ENCODE measurements at regions not wholly inside any gene's neighbourhood (a gene's known extent, or its start where the extent isn't known, plus 50 kb on each side); places are given as distances from the start of the nearest gene placed in this dataset.

- TF ChIP-seq POLR2A (IDR thresholded peaks at IDR 0.05) (no peak), EP300 (IDR thresholded peaks at IDR 0.05) (no peak), CTCF (IDR thresholded peaks at IDR 0.05) (no peak), POLR2AphosphoS5 (IDR thresholded peaks at IDR 0.05) (no peak)
Measured at GRCh38 chr14:105647784-105648608, 121.6 kb downstream of the TMEM121 start.

Measured in stomach (tissue), 4 donors.